HG03575 (cell line): ENCODE measurements at regions not wholly inside any gene's neighbourhood (a gene's known extent, or its start where the extent isn't known, plus 50 kb on each side); places are given as distances from the start of the nearest gene placed in this dataset.

ENCODE experiments used
- ATAC-seq: cut with Tn5 transposase; IDR thresholded peaks from one replicate; pipeline ENCODE4 v1.9.1; 2021; ENCODE audit not compliant: unreplicated experiment, insufficient number of reproducible peaks, low FRiP score; ENCODE audit errors: extremely low read depth

GRCh38 chr4:152104356-152104755, 343.5 kb upstream of the GATB start:
- ATAC-seq = no peak

GRCh38 chr4:152103181-152103901, 342.5 kb upstream of the GATB start:
- ATAC-seq = no peak

- ATAC-seq = no peak
Observed at GRCh38 chr4:152102436-152103000, 341.7 kb upstream of the GATB start.

- ATAC-seq = no peak
Observed at GRCh38 chr4:152101556-152102435, 341.0 kb upstream of the GATB start.

- no peak for ATAC-seq
Observed at GRCh38 chr4:152100379-152101201, 339.8 kb upstream of the GATB start.

- ATAC-seq = no peak
Observed at GRCh38 chr4:152099981-152100378, 339.2 kb upstream of the GATB start.

GRCh38 chr4:152099555-152099954, 338.7 kb upstream of the GATB start:
- ATAC-seq = no peak

- ATAC-seq = no peak
Observed at GRCh38 chr4:152099061-152099425, 338.2 kb upstream of the GATB start.

GRCh38 chr4:152098365-152099060, 337.7 kb upstream of the GATB start:
- ATAC-seq = no peak

GRCh38 chr4:152097371-152097770, 336.6 kb upstream of the GATB start:
- ATAC-seq = no peak

GRCh38 chr4:152095701-152096070, 334.9 kb upstream of the GATB start:
- ATAC-seq = no peak

- no peak for ATAC-seq
Observed at GRCh38 chr4:152094970-152095700, 334.3 kb upstream of the GATB start.

- ATAC-seq = no peak
Observed at GRCh38 chr4:152091405-152091804, 330.6 kb upstream of the GATB start.

GRCh38 chr4:152090543-152090942, 329.7 kb upstream of the GATB start:
- no peak for ATAC-seq

- no peak for ATAC-seq
Observed at GRCh38 chr4:152089584-152089983, 328.8 kb upstream of the GATB start.

GRCh38 chr4:152087335-152087734, 326.5 kb upstream of the GATB start:
- no peak for ATAC-seq

- ATAC-seq = no peak
Observed at GRCh38 chr4:152085657-152086056, 324.9 kb upstream of the GATB start.

- ATAC-seq = no peak
Observed at GRCh38 chr4:152083338-152083737, 322.5 kb upstream of the GATB start.
